Type B pancreatic cell (in vitro differentiated cells): ENCODE measurements at regions not wholly inside any gene's neighbourhood (a gene's known extent, or its start where the extent isn't known, plus 50 kb on each side); places are given as distances from the start of the nearest gene placed in this dataset.

ENCODE experiments used
- DNase-seq: peaks from one replicate; pipeline ENCODE4 v3.0.0; 2021; ENCODE audit warnings: mixed read lengths; ENCODE audit not compliant: unreplicated experiment; ENCODE audit errors: extremely low spot score
- H3K27ac Mint-ChIP-seq: 2 replicates; pipeline ENCODE4 v1.8.0; 2021; ENCODE audit warnings: mild to moderate bottlenecking, mixed read lengths
- H3K27me3 Mint-ChIP-seq: 2 replicates; pipeline ENCODE4 v1.8.0; 2021; ENCODE audit warnings: mixed read lengths
- H3K36me3 Mint-ChIP-seq: 2 replicates; pipeline ENCODE4 v1.8.0; 2021; ENCODE audit warnings: mixed read lengths
- H3K4me1 Mint-ChIP-seq: one replicate; pipeline ENCODE4 v1.8.0; 2021; ENCODE audit warnings: mixed read lengths; ENCODE audit not compliant: unreplicated experiment
- H3K4me3 Mint-ChIP-seq: 2 replicates; pipeline ENCODE4 v1.8.0; 2021; ENCODE audit warnings: mild to moderate bottlenecking, mixed read lengths
- H3K9me3 Mint-ChIP-seq: 2 replicates; pipeline ENCODE4 v1.8.0; 2021; ENCODE audit warnings: mixed read lengths
- TF ChIP-seq, protein P1 (sequence below): fragments of 200-600 bp; sonication (generic); conservative IDR thresholded peaks from 2 replicates; pipeline ENCODE4 v1.5.0; 2021; ENCODE audit warnings: antibody characterized with exemption, mild to moderate bottlenecking

DNA sequence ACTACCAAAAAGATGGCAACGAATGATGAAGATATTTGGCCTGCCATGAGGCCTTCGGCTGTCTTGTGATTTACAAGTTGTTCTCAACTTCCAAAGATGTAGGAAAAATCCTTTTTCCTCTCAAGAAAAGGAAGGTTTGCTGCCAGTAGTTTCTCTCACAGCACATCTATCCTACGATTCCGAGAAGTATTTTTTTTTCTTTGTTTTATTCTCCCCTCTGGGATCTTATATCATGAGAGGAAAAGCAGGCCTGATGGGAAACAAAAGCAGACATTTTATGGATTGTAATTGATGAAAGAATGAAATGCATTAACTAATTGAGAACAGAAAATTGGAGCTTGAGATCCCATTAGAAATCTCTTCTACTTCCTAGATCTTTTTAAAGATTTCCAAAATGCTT is 1197.9 kb upstream of the SEL1L start:
- no peak overlapping the region for H3K27ac Mint-ChIP-seq
- H3K4me1 Mint-ChIP-seq: no peaks in the 10 kb centered on the region
- H3K9me3 Mint-ChIP-seq: peaks cover 4% of the 10 kb centered on the region
- no peak overlapping the region for H3K4me3 Mint-ChIP-seq
- TF ChIP-seq, protein P1, sequence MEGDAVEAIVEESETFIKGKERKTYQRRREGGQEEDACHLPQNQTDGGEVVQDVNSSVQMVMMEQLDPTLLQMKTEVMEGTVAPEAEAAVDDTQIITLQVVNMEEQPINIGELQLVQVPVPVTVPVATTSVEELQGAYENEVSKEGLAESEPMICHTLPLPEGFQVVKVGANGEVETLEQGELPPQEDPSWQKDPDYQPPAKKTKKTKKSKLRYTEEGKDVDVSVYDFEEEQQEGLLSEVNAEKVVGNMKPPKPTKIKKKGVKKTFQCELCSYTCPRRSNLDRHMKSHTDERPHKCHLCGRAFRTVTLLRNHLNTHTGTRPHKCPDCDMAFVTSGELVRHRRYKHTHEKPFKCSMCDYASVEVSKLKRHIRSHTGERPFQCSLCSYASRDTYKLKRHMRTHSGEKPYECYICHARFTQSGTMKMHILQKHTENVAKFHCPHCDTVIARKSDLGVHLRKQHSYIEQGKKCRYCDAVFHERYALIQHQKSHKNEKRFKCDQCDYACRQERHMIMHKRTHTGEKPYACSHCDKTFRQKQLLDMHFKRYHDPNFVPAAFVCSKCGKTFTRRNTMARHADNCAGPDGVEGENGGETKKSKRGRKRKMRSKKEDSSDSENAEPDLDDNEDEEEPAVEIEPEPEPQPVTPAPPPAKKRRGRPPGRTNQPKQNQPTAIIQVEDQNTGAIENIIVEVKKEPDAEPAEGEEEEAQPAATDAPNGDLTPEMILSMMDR: no peak
- no peak for DNase-seq
- H3K36me3 Mint-ChIP-seq: no peaks in the 10 kb centered on the region
- no peaks in the 10 kb centered on the region for H3K27me3 Mint-ChIP-seq

DNA sequence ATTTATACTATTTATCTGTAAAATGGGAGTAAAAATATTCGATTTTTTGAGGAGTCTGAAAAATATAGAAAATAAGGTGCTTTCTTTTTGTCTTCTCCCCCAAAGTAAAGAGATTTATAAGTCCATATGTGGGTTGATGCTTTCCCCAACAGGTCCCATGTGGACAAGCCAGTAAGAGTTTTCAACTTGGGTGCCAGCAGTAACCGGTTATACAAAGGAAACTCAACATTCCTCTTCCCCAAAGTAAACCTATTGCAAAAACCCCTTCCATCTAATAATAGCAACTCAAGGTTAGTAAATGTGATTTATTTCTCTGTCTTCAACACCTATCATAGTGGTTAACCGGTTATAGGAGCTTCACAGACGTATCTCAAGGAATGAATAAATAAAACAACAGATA is 1206.9 kb upstream of the SEL1L start:
- H3K27ac Mint-ChIP-seq: no peak overlapping the region
- H3K9me3 Mint-ChIP-seq: no peaks in the 10 kb centered on the region
- H3K4me3 Mint-ChIP-seq: no peak overlapping the region
- H3K4me1 Mint-ChIP-seq: no peaks in the 10 kb centered on the region
- TF ChIP-seq, protein P1: no peak
- no peaks in the 10 kb centered on the region for H3K36me3 Mint-ChIP-seq
- no peaks in the 10 kb centered on the region for H3K27me3 Mint-ChIP-seq
- DNase-seq: no peak

DNA sequence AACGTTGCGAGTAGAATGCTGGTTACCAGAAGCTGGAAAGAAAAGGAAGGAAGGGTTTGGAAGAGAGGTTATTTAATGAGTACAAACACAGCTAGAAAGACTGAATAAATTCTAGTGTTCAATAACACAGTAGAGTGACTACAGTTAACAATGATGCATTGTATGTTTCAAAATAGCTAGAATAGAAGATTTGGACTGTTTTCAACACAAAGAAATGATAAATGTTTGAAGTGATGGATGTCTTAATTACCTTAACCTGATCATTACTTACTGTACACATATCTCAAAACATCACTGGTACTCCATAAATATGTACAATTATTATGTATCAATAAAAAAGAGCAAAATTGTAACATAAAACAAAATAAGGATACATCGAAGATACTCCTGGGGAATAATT is 1221.8 kb upstream of the SEL1L start:
- no peaks in the 10 kb centered on the region for H3K27me3 Mint-ChIP-seq
- H3K36me3 Mint-ChIP-seq: no peaks in the 10 kb centered on the region
- no peak overlapping the region for H3K4me3 Mint-ChIP-seq
- TF ChIP-seq, protein P1: no peak
- no peak for DNase-seq
- H3K4me1 Mint-ChIP-seq: peaks cover 15% of the 10 kb centered on the region
- no peak overlapping the region for H3K27ac Mint-ChIP-seq
- H3K9me3 Mint-ChIP-seq: no peaks in the 10 kb centered on the region

DNA sequence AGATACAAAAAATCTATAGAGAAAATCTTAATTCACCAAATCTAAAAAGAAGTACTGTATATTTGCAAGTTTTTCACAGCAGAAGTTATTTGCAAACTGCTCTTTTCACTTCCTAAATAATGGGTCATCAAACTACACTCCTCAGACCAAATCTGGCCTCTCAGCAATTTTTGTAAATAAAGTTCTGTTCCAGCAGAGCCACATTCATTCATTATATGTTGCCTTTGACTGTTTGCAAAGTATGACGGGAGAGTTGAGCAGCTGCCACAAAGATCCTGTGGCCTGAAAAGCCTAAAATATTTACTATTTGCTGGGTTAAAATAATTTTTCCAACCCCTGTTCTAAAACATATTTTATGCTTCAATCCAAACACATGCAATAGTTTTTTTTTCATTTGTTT is 1222.3 kb upstream of the SEL1L start:
- Mint-ChIP-seq H3K9me3 (no peaks in the 10 kb centered on the region), H3K36me3 (no peaks in the 10 kb centered on the region), H3K4me3 (no peak overlapping the region), H3K27ac (no peak overlapping the region), H3K4me1 (peaks cover 15% of the 10 kb centered on the region), H3K27me3 (no peaks in the 10 kb centered on the region)
- DNase-seq: no peak
- TF ChIP-seq, protein P1: no peak

DNA sequence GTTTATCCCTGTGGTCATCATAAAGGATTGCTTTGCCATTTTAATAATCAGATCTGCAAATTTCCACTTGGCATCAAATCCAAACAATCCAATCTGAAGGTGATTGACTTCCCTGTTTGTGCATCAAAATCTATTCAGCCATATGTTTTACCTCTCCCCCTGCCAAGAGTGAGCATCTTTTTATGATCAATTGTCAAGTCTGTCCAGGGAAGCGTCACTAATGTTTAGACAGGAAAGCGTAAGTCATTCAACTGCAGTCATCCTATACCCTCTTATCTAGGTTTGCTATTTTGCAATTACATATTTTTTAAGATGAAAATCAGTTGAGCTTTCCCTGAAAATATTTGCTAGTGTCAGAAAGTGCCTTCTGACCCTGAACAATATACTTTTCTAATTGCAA is 1224.1 kb upstream of the SEL1L start:
- peaks cover 15% of the 10 kb centered on the region for H3K4me1 Mint-ChIP-seq
- H3K9me3 Mint-ChIP-seq: no peaks in the 10 kb centered on the region
- H3K27ac Mint-ChIP-seq: no peak overlapping the region
- no peak overlapping the region for H3K4me3 Mint-ChIP-seq
- H3K27me3 Mint-ChIP-seq: no peaks in the 10 kb centered on the region
- no peak for DNase-seq
- TF ChIP-seq, protein P1: no peak
- H3K36me3 Mint-ChIP-seq: no peaks in the 10 kb centered on the region

DNA sequence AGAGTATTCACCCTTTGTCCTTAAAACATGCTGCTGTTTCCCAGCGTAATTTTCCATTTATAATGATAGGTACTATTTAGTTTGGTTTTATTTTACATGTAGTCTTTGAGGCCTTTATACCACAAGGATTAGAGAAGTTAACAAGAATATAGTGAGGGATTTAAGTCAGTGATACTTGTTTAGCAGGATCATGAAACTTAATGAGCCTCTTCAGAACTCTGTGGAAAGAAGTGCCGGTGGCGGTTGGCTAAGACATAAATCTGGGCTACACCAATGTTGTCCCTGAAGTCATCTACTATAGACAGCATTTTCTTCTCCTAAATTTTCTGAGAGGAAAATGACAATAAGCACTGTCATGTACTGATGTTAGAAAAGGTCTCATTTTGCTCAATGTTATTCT is 1226.0 kb upstream of the SEL1L start:
- H3K9me3 Mint-ChIP-seq: no peaks in the 10 kb centered on the region
- H3K27ac Mint-ChIP-seq: no peak overlapping the region
- no peak for DNase-seq
- no peaks in the 10 kb centered on the region for H3K36me3 Mint-ChIP-seq
- TF ChIP-seq, protein P1: no peak
- no peaks in the 10 kb centered on the region for H3K27me3 Mint-ChIP-seq
- H3K4me1 Mint-ChIP-seq: peaks cover 15% of the 10 kb centered on the region
- no peak overlapping the region for H3K4me3 Mint-ChIP-seq
